ENCODE measurements at regions not wholly inside any gene's neighbourhood (a gene's known extent, or its start where the extent isn't known, plus 50 kb on each side); places are given as distances from the start of the nearest gene placed in this dataset.

- TF ChIP-seq ZFX (IDR thresholded peaks at IDR 0.05; ENCODE audit: borderline replicate concordance), result no peak
- TF ChIP-seq, protein P1, sequence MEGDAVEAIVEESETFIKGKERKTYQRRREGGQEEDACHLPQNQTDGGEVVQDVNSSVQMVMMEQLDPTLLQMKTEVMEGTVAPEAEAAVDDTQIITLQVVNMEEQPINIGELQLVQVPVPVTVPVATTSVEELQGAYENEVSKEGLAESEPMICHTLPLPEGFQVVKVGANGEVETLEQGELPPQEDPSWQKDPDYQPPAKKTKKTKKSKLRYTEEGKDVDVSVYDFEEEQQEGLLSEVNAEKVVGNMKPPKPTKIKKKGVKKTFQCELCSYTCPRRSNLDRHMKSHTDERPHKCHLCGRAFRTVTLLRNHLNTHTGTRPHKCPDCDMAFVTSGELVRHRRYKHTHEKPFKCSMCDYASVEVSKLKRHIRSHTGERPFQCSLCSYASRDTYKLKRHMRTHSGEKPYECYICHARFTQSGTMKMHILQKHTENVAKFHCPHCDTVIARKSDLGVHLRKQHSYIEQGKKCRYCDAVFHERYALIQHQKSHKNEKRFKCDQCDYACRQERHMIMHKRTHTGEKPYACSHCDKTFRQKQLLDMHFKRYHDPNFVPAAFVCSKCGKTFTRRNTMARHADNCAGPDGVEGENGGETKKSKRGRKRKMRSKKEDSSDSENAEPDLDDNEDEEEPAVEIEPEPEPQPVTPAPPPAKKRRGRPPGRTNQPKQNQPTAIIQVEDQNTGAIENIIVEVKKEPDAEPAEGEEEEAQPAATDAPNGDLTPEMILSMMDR (IDR thresholded peaks at IDR 0.05), result no peak
- H3K27ac ChIP-seq, result no peak overlapping the region
Measured at GRCh38 chr4:163666332-163666873, 171.9 kb downstream of the TMA16 start.

DNA sequence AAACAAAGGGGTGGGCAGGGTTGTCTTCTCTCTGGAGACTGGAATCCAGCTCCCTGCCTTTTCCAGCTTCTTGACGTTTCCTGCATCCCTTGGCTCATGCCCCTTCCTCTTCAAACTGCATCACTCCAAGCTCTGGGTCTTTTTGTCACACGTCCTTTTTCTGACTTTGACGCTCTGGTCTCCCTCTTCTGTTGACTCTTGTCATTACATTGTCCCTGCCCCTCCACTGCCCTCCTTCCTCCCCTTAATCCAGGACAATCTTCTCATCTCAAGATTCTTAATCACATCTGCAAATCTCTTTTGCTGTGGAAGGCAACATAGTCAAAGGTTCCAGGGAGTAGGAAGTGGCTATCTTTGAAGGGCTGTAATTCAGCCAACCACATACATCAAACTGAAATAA is 178.3 kb downstream of the TMA16 start:
- TF ChIP-seq, protein P1 (IDR thresholded peaks at IDR 0.05), result no peak
- no peak for TF ChIP-seq ZFX (IDR thresholded peaks at IDR 0.05; ENCODE audit: borderline replicate concordance)

GRCh38 chr4:163673848-163674697 is 179.6 kb downstream of the TMA16 start:
- H3K27ac ChIP-seq, result no peak overlapping the region
- no peak for TF ChIP-seq ZFX (IDR thresholded peaks at IDR 0.05; ENCODE audit: borderline replicate concordance)
- TF ChIP-seq, protein P1 (IDR thresholded peaks at IDR 0.05), result no peak

More for the DNA sequence above, 178.3 kb downstream of the TMA16 start:
- no peak overlapping the region for H3K27ac ChIP-seq

- H3K27ac ChIP-seq, result no peak overlapping the region
- no peak for TF ChIP-seq ZFX (IDR thresholded peaks at IDR 0.05; ENCODE audit: borderline replicate concordance)
- TF ChIP-seq, protein P1 (IDR thresholded peaks at IDR 0.05), result peak; percentile 8; the same call in 1 of the 2 replicates
Measured at GRCh38 chr4:163679189-163679588, 184.7 kb downstream of the TMA16 start.

- TF ChIP-seq, protein P1 (IDR thresholded peaks at IDR 0.05), result no peak
- TF ChIP-seq ZFX (IDR thresholded peaks at IDR 0.05; ENCODE audit: borderline replicate concordance), result no peak
- H3K27ac ChIP-seq, result no peak overlapping the region
Measured at GRCh38 chr4:163680386-163681098, 186.1 kb downstream of the TMA16 start.

- TF ChIP-seq, protein P1 (IDR thresholded peaks at IDR 0.05), result peak; percentile 83
- no peak for TF ChIP-seq ZFX (IDR thresholded peaks at IDR 0.05; ENCODE audit: borderline replicate concordance)
- H3K27ac ChIP-seq, result no peak overlapping the region
Measured at GRCh38 chr4:163681208-163681821, 186.8 kb downstream of the TMA16 start.

All from 22Rv1 (cell line).